ENCODE measurements at regions not wholly inside any gene's neighbourhood (a gene's known extent, or its start where the extent isn't known, plus 50 kb on each side); places are given as distances from the start of the nearest gene placed in this dataset.

GRCh38 chr18:60873708-60874107, 459.5 kb upstream of the CDH20 start:
- TF ChIP-seq CTCF (IDR thresholded peaks at IDR 0.05; ENCODE audit: low read length) = no peak
- no peak for TF ChIP-seq EZH2 (IDR thresholded peaks at IDR 0.05; ENCODE audit: borderline replicate concordance, low read length)

All from OCI-LY1 (cell line).